ENCODE measurements at regions not wholly inside any gene's neighbourhood (a gene's known extent, or its start where the extent isn't known, plus 50 kb on each side); places are given as distances from the start of the nearest gene placed in this dataset.

DNA sequence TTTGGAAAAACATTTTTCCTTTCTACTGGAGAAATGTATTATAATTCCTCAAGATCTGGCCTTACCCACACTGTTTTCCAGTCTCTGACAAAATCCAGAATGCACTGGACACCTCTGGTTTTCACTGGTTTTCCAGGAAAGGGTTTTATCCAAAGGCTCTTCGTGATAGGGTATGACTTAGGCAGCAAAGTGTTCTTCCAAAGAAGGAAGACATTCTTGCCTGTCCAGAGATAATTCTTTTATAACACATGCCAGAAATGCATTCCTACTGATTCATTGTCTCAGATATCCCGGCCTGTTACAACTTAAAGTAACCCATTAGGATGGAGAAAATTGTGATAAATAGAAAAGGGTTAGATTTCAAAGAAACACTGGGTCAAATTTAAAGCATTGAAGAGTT, 2343.1 kb downstream of the PCDH7 start:
- TF ChIP-seq POLR2A (IDR thresholded peaks at IDR 0.05; ENCODE audit: low read depth) = no peak
- TF ChIP-seq, protein P1, sequence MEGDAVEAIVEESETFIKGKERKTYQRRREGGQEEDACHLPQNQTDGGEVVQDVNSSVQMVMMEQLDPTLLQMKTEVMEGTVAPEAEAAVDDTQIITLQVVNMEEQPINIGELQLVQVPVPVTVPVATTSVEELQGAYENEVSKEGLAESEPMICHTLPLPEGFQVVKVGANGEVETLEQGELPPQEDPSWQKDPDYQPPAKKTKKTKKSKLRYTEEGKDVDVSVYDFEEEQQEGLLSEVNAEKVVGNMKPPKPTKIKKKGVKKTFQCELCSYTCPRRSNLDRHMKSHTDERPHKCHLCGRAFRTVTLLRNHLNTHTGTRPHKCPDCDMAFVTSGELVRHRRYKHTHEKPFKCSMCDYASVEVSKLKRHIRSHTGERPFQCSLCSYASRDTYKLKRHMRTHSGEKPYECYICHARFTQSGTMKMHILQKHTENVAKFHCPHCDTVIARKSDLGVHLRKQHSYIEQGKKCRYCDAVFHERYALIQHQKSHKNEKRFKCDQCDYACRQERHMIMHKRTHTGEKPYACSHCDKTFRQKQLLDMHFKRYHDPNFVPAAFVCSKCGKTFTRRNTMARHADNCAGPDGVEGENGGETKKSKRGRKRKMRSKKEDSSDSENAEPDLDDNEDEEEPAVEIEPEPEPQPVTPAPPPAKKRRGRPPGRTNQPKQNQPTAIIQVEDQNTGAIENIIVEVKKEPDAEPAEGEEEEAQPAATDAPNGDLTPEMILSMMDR (IDR thresholded peaks at IDR 0.05) = no peak
- TF ChIP-seq POLR2AphosphoS5 (IDR thresholded peaks at IDR 0.05) = no peak
- no peak for TF ChIP-seq EP300 (IDR thresholded peaks at IDR 0.05)
